Ovary (tissue), 3 donors: ENCODE measurements at regions not wholly inside any gene's neighbourhood (a gene's known extent, or its start where the extent isn't known, plus 50 kb on each side); places are given as distances from the start of the nearest gene placed in this dataset.

Experiments used
- CTCF ChIP-seq, 3 donors: fragments of 450-650 bp in 2 of 3; fragments of 200-600 bp in 1 of 3; IDR thresholded peaks; one replicate each; pipeline versions ENCODE4 v1.5.1 to v1.8.0; 2016 to 2022; ENCODE audit warnings: antibody characterized with exemption in 3 of 3, mild to moderate bottlenecking in 1 of 3
- POLR2A ChIP-seq: fragments of 450-650 bp; IDR thresholded peaks from one replicate; pipeline ENCODE4 v1.6.1; 2017; ENCODE audit warnings: antibody characterized with exemption, mild to moderate bottlenecking, moderate library complexity
- donor health status: DM: no; HTN: no; CAD: no.

- no peak for TF ChIP-seq CTCF (IDR thresholded peaks at IDR 0.05)
- TF ChIP-seq POLR2A, result no peak
Measured at GRCh38 chr5:118506217-118506852, 482.0 kb downstream of the DTWD2 start.
